ENCODE measurements at regions not wholly inside any gene's neighbourhood (a gene's known extent, or its start where the extent isn't known, plus 50 kb on each side); places are given as distances from the start of the nearest gene placed in this dataset.
"Not testable (repeated sequence)": the region's sequence is repeated elsewhere in the genome, so short reads cannot be mapped to it uniquely, and the experiment has no call there.

DNA sequence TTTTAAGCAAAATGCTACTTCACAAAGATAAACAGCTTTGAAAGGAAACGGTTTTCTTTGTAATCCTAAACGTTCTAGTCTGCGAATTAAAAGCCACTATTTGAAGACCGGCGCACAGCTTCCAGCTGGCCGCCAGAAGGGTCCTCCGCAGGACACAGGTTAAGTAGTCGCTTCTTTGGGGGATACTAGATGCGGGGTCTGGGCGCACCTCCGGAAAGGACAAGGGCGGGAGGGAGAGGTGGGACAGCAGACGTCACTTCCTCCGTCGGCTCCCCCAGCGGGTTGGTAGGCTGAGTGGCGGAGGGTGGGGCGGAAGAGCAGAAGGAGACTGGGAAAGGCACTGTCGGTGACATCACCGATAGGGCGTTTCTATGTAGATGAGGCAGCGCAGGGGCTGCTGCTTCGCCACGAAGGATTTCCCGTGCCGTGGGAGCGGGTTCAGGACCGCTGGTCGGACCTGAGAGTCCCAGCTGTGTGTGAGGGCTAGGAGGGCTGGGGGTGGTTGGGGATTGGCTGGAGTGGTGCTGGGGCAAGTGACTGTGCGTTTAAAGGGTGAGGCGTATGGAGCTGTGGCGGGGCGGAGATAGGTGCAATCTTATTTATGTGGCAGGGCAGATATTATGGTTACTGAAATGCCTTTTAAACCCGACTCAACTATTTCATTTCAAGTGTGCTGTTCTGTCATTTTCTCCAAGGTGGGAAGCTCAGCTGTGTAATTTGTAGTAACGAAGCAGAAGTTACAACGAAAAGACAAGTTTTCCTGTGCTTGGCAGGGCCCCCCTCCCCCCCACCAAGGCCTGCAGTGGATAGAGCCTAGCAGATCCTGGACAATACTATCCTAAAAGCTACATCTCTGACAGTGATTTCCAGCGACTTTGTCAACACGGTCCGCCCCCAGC is 158.3 kb upstream of the NOTCH2NLA start (continued):
- peak; percentile 93 for TF ChIP-seq ZNF253 (CRISPR knock-in tag; conservative IDR thresholded peaks at IDR 0.05)
- TF ChIP-seq ZNF780A (CRISPR knock-in tag; IDR thresholded peaks at IDR 0.05): peak; percentile 95
- peak; percentile 92 for TF ChIP-seq ESRRB (CRISPR knock-in tag; IDR thresholded peaks at IDR 0.05; ENCODE audit: borderline replicate concordance)
- peak; percentile 99 for TF ChIP-seq ZBED1 (IDR thresholded peaks at IDR 0.05)
- TF ChIP-seq, protein P1, sequence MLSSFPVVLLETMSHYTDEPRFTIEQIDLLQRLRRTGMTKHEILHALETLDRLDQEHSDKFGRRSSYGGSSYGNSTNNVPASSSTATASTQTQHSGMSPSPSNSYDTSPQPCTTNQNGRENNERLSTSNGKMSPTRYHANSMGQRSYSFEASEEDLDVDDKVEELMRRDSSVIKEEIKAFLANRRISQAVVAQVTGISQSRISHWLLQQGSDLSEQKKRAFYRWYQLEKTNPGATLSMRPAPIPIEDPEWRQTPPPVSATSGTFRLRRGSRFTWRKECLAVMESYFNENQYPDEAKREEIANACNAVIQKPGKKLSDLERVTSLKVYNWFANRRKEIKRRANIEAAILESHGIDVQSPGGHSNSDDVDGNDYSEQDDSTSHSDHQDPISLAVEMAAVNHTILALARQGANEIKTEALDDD (IDR thresholded peaks at IDR 0.05): peak; percentile 52; the same call in 1 of the 2 replicates
- TF ChIP-seq, protein P2, sequence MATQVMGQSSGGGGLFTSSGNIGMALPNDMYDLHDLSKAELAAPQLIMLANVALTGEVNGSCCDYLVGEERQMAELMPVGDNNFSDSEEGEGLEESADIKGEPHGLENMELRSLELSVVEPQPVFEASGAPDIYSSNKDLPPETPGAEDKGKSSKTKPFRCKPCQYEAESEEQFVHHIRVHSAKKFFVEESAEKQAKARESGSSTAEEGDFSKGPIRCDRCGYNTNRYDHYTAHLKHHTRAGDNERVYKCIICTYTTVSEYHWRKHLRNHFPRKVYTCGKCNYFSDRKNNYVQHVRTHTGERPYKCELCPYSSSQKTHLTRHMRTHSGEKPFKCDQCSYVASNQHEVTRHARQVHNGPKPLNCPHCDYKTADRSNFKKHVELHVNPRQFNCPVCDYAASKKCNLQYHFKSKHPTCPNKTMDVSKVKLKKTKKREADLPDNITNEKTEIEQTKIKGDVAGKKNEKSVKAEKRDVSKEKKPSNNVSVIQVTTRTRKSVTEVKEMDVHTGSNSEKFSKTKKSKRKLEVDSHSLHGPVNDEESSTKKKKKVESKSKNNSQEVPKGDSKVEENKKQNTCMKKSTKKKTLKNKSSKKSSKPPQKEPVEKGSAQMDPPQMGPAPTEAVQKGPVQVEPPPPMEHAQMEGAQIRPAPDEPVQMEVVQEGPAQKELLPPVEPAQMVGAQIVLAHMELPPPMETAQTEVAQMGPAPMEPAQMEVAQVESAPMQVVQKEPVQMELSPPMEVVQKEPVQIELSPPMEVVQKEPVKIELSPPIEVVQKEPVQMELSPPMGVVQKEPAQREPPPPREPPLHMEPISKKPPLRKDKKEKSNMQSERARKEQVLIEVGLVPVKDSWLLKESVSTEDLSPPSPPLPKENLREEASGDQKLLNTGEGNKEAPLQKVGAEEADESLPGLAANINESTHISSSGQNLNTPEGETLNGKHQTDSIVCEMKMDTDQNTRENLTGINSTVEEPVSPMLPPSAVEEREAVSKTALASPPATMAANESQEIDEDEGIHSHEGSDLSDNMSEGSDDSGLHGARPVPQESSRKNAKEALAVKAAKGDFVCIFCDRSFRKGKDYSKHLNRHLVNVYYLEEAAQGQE (IDR thresholded peaks at IDR 0.05; ENCODE audit: borderline replicate concordance): not testable (repeated sequence)
- TF ChIP-seq, protein P2 (CRISPR knock-in tag; IDR thresholded peaks at IDR 0.05; ENCODE audit: low read depth): 0 out of 2 replicates have a peak, but pooled peaks have one; percentile 45
- peak; percentile 29; the same call in 1 of the 2 replicates for TF ChIP-seq ZFX (CRISPR knock-in tag; IDR thresholded peaks at IDR 0.05)
- TF ChIP-seq SMAD1 (IDR thresholded peaks at IDR 0.05; ENCODE audit: low read depth, low read length, partially characterized antibody): peak; percentile 98
- TF ChIP-seq, protein P3, sequence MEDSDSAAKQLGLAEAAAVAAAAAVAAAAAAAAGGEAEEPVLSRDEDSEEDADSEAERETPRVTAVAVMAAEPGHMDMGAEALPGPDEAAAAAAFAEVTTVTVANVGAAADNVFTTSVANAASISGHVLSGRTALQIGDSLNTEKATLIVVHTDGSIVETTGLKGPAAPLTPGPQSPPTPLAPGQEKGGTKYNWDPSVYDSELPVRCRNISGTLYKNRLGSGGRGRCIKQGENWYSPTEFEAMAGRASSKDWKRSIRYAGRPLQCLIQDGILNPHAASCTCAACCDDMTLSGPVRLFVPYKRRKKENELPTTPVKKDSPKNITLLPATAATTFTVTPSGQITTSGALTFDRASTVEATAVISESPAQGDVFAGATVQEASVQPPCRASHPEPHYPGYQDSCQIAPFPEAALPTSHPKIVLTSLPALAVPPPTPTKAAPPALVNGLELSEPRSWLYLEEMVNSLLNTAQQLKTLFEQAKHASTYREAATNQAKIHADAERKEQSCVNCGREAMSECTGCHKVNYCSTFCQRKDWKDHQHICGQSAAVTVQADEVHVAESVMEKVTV (CRISPR knock-in tag; IDR thresholded peaks at IDR 0.05): peak; percentile 78
- peak in 1 of 2 experiments; percentile 86; a peak in 2 of 4 replicates for TF ChIP-seq SRF (CRISPR knock-in tag; IDR thresholded peaks at IDR 0.05)
- TF ChIP-seq NRF1 (conservative IDR thresholded peaks at IDR 0.05 in 1 of 2, IDR thresholded peaks at IDR 0.05 in 1 of 2): peak; percentile 31 to 62
- peak; percentile 74 for TF ChIP-seq TBP (optimal IDR thresholded peaks at IDR 0.05; ENCODE audit: low read depth, low read length)
- peak; percentile 98 for TF ChIP-seq POLR2H (tag; IDR thresholded peaks at IDR 0.05; ENCODE audit: low read depth)

Data from K562 (cell line).